Gastrocnemius medialis (tissue), 4 donors: ENCODE measurements at regions not wholly inside any gene's neighbourhood (a gene's known extent, or its start where the extent isn't known, plus 50 kb on each side); places are given as distances from the start of the nearest gene placed in this dataset.

Experiments used
- POLR2A ChIP-seq, 2 donors: fragments of 450-650 bp; IDR thresholded peaks; one replicate each; pipeline ENCODE4 v1.6.1; 2017; ENCODE audit warnings: antibody characterized with exemption in 2 of 2, mild to moderate bottlenecking in 2 of 2, moderate library complexity in 2 of 2
- TF ChIP-seq, protein P1 (sequence below), 5 experiments: fragments of 450-650 bp in 3 of 5; fragments of 200-600 bp in 2 of 5; sonication (generic) in 2 of 5; IDR thresholded peaks in 4 of 5; conservative IDR thresholded peaks in 1 of 5; 1 replicate in 4 of 5; 2 replicates in 1 of 5; pipeline ENCODE4 v1.5.1; 2016 to 2019; ENCODE audit warnings: antibody characterized with exemption in 5 of 5, mild to moderate bottlenecking in 3 of 5, moderate library complexity in 3 of 5

DNA sequence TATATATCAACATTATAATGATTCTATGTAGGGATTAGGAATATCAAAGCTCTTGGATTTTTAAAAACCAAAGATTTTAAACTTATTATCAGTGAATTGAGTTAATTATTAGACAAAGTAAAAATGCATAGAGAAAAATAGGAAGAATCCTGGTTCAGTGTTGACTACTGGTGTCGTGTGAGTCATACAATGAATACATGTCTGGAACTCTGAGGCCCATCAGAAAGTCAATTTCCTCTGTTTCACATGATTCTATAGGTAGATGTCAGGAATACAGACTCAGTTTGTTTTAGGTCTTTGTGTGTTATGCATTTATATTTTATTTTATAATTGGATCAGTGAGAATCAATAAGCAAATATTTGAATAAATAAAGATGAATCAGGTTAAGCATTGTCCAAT is 84.5 kb upstream of the RTL1 start:
- TF ChIP-seq, protein P1, sequence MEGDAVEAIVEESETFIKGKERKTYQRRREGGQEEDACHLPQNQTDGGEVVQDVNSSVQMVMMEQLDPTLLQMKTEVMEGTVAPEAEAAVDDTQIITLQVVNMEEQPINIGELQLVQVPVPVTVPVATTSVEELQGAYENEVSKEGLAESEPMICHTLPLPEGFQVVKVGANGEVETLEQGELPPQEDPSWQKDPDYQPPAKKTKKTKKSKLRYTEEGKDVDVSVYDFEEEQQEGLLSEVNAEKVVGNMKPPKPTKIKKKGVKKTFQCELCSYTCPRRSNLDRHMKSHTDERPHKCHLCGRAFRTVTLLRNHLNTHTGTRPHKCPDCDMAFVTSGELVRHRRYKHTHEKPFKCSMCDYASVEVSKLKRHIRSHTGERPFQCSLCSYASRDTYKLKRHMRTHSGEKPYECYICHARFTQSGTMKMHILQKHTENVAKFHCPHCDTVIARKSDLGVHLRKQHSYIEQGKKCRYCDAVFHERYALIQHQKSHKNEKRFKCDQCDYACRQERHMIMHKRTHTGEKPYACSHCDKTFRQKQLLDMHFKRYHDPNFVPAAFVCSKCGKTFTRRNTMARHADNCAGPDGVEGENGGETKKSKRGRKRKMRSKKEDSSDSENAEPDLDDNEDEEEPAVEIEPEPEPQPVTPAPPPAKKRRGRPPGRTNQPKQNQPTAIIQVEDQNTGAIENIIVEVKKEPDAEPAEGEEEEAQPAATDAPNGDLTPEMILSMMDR (IDR thresholded peaks at IDR 0.05 in 4 of 5, conservative IDR thresholded peaks at IDR 0.05 in 1 of 5): no peak
- TF ChIP-seq POLR2A (IDR thresholded peaks at IDR 0.05): no peak
